Stimulated activated CD4-positive, alpha-beta T cell treated with anti-CD3 and anti-CD28 coated beads, Interleukin-12 subunit alpha, Interleukin-12 subunit beta, amount 100 ng/mL, for 4 hours (primary cell): ENCODE measurements at regions not wholly inside any gene's neighbourhood (a gene's known extent, or its start where the extent isn't known, plus 50 kb on each side); places are given as distances from the start of the nearest gene placed in this dataset.
"Not testable (repeated sequence)": the region's sequence is repeated elsewhere in the genome, so short reads cannot be mapped to it uniquely, and the experiment has no call there.

Experiments used
- DNase-seq: peaks from one replicate; pipeline ENCODE4 v3.0.0-alpha.2; 2020

GRCh38 chr4:124019749-124020549 is 623.4 kb downstream of the SPRY1 start:
- no peak for DNase-seq

DNA sequence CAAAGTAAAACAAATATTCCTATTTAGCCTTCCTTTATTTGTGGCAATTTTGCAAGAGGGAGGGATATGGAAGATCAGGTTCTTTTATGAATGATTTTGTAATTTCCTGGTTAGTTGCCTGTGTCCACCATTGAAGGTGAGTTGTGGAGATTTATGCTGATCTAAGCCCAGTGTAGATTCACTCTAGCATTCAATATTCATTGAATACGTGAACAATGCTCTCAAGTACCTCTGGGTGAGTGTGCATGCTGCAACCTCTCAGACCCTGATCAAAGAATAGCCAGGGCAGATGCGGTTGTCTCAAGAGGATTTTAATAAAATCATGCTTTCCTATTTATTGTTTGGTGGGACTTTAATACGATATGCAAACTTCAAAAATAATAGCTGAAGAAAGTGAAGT is 628.4 kb downstream of the SPRY1 start:
- DNase-seq: no peak

GRCh38 chr4:124025428-124025827 is 628.8 kb downstream of the SPRY1 start:
- DNase-seq: no peak

DNA sequence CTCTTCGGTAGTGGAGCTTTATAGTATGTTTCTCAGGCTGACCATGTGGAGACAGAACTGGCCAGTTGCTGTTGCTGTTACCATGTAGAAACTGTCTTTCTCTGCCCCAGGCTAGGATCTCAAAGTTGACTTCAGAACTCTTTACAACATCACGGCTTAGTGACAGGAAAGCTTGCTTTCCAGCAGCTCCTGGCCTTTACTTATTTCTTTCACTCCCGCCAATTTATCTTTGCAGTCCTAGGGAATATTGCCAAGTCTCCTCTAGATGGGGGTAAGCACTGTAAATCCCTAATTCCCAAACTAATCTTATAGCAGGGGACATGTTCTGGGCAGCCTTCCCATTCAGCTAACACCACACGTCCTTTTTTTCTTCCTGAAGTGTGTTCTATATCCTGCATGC is 631.6 kb downstream of the SPRY1 start:
- DNase-seq: no peak

DNA sequence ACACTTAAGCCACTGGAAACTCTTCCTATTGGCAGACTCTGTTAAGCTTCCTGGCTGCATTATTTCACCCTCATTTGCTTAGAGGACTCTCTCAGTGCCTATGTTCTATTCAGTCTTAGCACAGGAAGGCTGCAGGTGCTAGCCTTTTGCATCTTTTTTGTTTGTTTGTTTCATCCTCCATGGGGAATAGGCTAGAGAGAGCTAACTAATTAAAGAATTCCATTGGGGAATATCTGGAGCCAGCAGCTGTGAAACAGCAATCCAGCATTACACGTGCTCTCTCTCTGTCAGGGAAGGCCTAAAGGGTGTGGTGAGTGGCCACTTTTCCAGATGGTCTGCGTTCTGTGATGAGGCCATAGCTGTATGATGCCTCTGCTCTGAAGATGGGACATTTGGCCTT is 633.6 kb downstream of the SPRY1 start:
- no peak for DNase-seq

- no peak for DNase-seq
These were observed 635.4 kb downstream of the SPRY1 start for GRCh38 chr4:124032035-124032434.

DNA sequence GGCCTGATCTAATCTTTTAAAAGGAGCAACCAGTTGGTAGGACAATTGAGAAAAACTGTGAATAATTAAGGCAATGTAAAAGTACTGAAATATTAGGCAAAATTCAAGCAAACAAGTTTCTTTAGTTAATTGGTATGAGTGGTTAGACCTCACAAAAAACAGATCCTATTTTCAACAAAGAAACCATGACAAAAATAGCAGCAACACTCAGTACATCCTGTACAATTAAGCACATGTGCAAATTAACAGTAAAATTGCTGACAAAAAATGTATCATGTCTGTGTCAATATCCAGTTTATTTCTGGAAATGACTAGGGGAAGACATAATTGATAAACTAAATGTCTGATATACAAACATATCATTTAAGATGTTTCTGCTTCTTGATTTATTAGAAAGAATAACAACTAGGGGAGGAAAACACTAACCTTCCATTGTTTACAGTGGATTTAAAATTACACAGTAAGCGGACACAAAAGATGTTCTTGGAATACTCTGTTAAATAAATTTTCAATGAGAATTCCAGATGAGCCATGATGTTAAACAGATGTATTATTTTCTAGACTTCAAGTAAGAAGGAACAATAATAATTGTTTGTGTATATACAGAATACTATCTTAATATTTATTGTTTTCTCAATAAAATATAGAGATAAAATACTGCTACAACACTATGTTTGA is 638.9 kb downstream of the SPRY1 start:
- no peak for DNase-seq

DNA sequence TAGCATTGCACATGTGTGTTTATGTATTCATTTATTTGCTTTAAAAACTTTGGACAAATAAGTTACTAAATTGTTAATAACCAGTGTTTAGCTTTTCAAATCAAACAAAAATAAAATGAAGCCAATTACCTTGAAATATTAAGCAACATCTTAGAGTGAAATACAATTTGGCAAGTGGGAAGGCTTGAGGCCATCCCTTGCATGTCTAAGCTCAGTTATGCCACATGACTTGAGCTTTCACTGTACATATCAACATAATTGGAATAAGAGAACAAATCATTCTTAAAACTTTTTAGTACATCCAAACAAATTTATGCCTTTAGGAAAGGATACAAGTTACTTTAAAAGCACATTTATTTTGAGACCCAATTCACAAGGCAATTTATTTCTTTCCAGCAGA is 640.6 kb downstream of the SPRY1 start:
- DNase-seq: no peak

DNA sequence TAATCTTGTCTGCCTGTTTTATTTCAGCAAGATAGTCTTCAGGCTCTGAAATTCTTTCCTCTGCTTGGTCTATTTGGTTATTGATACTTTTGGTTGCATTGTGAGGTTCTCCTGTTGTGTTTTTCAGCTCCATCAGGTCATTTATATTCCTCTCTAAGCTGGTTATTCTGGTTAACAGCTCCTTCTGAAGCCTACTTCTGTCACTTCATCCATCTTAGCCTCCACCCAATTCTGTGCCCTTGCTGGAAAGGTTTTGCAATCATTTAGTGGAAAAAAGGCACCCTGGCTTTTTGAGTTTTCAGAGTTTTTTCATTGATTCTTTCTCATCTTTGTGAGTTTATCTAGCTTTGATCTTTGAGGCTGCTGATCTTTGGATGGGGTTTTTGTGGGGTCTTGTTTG is 647.7 kb downstream of the SPRY1 start:
- DNase-seq: no peak

- DNase-seq: no peak
These were observed 648.3 kb downstream of the SPRY1 start for GRCh38 chr4:124044867-124045266.

DNA sequence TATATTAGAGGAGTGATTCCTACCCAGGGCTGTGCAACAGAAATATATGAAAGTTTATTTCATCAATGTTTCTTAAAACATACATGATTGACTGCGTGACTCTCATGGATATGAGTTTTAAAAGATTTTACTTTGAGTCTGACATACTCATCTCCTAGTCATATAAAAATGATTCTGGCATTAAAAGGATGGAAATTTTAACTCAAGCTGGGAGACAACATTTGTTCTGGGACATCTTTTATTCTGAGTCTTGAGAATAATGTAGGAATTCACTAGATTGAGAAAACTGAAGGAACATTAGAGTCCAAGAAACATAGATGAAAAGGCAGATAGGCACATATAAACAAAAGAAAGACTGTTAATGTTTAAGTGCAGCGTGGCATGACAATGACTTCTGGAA is 649.6 kb downstream of the SPRY1 start:
- DNase-seq: no peak

- DNase-seq: no peak
These were observed 657.4 kb downstream of the SPRY1 start for GRCh38 chr4:124053872-124054538.

- no peak for DNase-seq
These were observed 657.2 kb downstream of the ANKRD50 start for GRCh38 chr4:124055336-124055735.

DNA sequence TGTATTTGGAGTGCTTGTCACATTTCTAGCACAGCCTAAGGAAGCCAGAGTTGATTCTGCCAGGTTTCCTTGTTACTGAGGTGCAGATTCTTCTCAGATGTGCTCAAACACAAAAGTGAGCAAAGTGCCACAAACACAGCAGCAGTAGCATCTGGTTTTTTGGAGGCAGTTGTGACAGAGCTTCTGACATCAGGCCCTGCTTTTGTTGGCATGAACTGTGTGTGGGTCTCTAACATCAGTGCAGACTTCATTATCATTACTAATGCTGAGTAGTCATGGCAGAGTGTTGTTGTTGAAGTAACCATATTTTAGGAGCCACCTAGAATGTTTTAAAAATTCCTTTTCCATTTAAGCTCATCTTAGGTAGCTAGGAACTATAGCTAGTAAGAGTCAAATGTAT is 656.6 kb downstream of the ANKRD50 start:
- DNase-seq: no peak

- no peak for DNase-seq
These were observed 652.1 kb downstream of the ANKRD50 start for GRCh38 chr4:124060261-124060918.

GRCh38 chr4:124061413-124061812 is 651.1 kb downstream of the ANKRD50 start:
- no peak for DNase-seq

DNA sequence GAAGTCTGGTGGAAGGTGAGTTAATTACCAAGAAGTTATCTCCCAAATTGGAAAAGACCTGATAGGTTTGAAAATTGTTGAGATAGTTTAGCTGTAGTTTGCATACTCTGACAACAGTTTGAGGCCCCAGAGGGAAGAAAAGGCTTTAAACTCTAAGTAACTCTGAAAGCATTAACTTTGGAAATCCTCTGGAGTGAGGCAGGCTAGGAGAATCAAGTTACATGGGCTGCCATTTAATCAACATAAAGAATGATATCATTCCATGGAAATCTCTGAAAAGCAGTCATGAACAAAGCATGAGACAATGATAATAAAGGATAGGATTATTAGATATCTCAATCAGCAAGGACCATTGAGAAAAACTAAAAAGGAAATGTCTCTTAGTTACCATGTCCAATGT is 647.1 kb downstream of the ANKRD50 start:
- DNase-seq: no peak

DNA sequence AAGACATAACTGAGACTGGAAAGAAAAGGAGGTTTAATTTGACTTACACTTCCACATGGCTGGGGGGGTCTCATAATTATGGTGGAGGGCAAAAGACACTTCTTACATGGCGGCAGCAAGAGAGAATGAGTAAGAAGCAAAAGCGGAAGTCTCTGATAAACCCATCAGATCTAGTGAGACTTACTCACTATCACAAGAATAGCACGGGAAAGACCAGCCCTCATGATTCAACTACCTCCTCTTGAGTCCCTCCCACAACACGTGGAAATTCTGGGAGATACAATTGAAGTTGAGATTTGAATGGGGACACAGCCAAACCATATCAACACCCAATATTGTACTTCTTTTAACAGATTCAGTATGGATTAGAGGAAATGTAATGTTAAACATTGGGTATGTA is 646.6 kb downstream of the ANKRD50 start:
- DNase-seq: no peak

- DNase-seq: no peak
These were observed 645.9 kb downstream of the ANKRD50 start for GRCh38 chr4:124066595-124066994.

DNA sequence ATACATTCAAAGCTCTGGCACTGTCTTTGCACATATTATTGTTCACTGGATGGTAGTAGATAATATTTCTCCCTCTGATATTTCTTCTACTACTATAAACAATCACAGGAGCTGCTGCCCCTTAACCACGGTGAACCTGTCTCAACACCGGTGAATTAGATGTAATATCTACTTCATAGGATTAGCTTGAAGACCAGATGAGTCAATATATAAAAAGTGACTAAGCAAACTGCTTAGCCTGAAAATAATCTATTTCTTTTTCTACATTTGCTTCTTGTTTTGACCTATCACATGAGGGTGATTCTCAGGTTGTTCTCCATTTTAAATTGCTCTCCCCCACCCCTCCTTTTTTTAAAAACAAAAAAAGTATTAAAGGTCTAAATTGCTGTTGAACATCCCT is 645.5 kb downstream of the ANKRD50 start:
- no peak for DNase-seq

DNA sequence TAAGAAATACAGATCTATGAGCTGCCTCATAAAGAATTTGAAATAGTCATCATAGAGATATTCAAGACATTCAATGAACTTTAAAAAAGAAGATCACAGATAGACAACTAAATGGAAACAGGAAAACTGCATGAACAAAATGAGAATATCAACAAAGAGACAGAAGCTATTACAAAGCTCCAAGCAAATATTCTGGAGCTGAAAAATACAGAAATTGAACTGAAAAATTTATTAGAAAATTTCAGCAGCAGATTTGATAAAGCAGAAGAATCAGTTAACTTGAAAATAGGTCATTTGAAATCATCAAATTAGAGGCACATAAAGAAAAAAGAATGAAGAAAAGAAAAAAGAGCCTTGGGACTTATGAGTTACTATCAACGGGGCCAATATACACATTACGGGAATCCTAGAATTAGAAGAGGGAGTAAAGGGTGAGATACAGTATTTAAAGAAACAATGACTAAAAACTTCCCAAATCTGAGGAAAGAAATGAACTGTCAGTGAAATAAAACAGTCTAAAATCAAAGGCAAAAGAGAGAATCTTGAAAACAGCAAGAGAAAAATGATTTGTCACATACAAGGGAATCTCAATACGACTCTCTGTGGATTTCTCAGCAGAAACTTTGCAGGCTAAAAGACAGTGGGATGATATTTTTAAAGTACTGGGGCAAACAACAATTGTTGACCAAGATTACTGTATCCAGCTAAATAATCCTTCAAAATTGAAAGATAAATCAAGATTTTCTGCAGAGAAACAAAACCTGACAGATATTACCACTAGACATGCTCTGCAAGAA is 641.6 kb downstream of the ANKRD50 start:
- DNase-seq: no peak

GRCh38 chr4:124075276-124075675 is 637.3 kb downstream of the ANKRD50 start:
- DNase-seq: not testable (repeated sequence)
